Effector memory CD8-positive, alpha-beta T cell (primary cell): ENCODE measurements at regions not wholly inside any gene's neighbourhood (a gene's known extent, or its start where the extent isn't known, plus 50 kb on each side); places are given as distances from the start of the nearest gene placed in this dataset.

Source experiments
- ATAC-seq: fragments of 150-1000 bp; cut with Tn5 transposase; replicated peaks from 2 replicates; pipeline ENCODE4 v1.10.0; 2021; ENCODE audit warnings: mild to moderate bottlenecking, moderate library complexity
- DNase-seq, 3 experiments: peaks; one replicate each; pipeline ENCODE4 v3.0.0; 2021
- H3K27ac Mint-ChIP-seq, 2 donors: one replicate each; pipeline ENCODE4 v1.8.0; 2022; ENCODE audit warnings: mild to moderate bottlenecking in 2 of 2, mixed read lengths in 2 of 2, moderate library complexity in 2 of 2
- H3K27me3 Mint-ChIP-seq, 2 donors: one replicate each; pipeline ENCODE4 v1.8.0; 2022; ENCODE audit warnings: mixed read lengths in 2 of 2
- H3K36me3 Mint-ChIP-seq: one replicate; pipeline ENCODE4 v1.8.0; 2022; ENCODE audit warnings: mild to moderate bottlenecking, moderate library complexity, mixed read lengths; ENCODE audit not compliant: insufficient read depth
- H3K4me1 Mint-ChIP-seq, 2 donors: one replicate each; pipeline ENCODE4 v1.8.0; 2022; ENCODE audit warnings: low read depth in 2 of 2, mixed read lengths in 2 of 2
- H3K4me3 Mint-ChIP-seq, 2 donors: one replicate each; pipeline ENCODE4 v1.8.0; 2022; ENCODE audit warnings: mild to moderate bottlenecking in 2 of 2, mixed read lengths in 2 of 2, moderate library complexity in 2 of 2
- H3K9me3 Mint-ChIP-seq, 2 donors: one replicate each; pipeline ENCODE4 v1.8.0; 2022; ENCODE audit warnings: mixed read lengths in 2 of 2

GRCh38 chr1:80722611-80723010 lies 1078.1 kb upstream of the ADGRL2 start:
- H3K27me3 Mint-ChIP-seq: no peaks in the 10 kb centered on the region
- no peak for DNase-seq
- ATAC-seq: no peak
- no peaks in the 10 kb centered on the region for H3K4me1 Mint-ChIP-seq
- H3K4me3 Mint-ChIP-seq: no peak overlapping the region
- no peak overlapping the region for H3K27ac Mint-ChIP-seq
- no peaks in the 10 kb centered on the region for H3K36me3 Mint-ChIP-seq
- H3K9me3 Mint-ChIP-seq: peaks cover 6 to 26% of the 10 kb centered on the region in 2 donors

- peaks cover 4 to 6% of the 10 kb centered on the region in 2 donors for H3K9me3 Mint-ChIP-seq
- no peak overlapping the region for H3K4me3 Mint-ChIP-seq
- no peak overlapping the region for H3K27ac Mint-ChIP-seq
- no peaks in the 10 kb centered on the region for H3K36me3 Mint-ChIP-seq
- H3K27me3 Mint-ChIP-seq: no peaks in the 10 kb centered on the region
- no peak for ATAC-seq
- no peak for DNase-seq
- H3K4me1 Mint-ChIP-seq: no peaks in the 10 kb centered on the region
These were observed 1094.2 kb upstream of the ADGRL2 start for GRCh38 chr1:80706526-80706925.

- H3K27ac Mint-ChIP-seq: no peak overlapping the region
- DNase-seq: no peak
- no peak overlapping the region for H3K4me3 Mint-ChIP-seq
- H3K36me3 Mint-ChIP-seq: no peaks in the 10 kb centered on the region
- peaks cover 7 to 11% of the 10 kb centered on the region in 2 donors for H3K9me3 Mint-ChIP-seq
- H3K4me1 Mint-ChIP-seq: no peaks in the 10 kb centered on the region
- no peak for ATAC-seq
- H3K27me3 Mint-ChIP-seq: no peaks in the 10 kb centered on the region
These were observed 1122.3 kb upstream of the ADGRL2 start for GRCh38 chr1:80678438-80678837.

GRCh38 chr1:80675454-80675853 lies 1125.3 kb upstream of the ADGRL2 start:
- Mint-ChIP-seq H3K4me1 (no peaks in the 10 kb centered on the region), H3K27me3 (no peaks in the 10 kb centered on the region), H3K27ac (no peak overlapping the region), H3K9me3 (peaks cover 7% of the 10 kb centered on the region in 2 donors), H3K36me3 (no peaks in the 10 kb centered on the region), H3K4me3 (no peak overlapping the region)
- ATAC-seq (no peak), DNase-seq (no peak)

- Mint-ChIP-seq H3K4me3 (no peak overlapping the region), H3K27ac (no peak overlapping the region), H3K9me3 (peaks cover 7% of the 10 kb centered on the region in 2 donors), H3K4me1 (no peaks in the 10 kb centered on the region), H3K27me3 (no peaks in the 10 kb centered on the region), H3K36me3 (no peaks in the 10 kb centered on the region)
- DNase-seq (no peak), ATAC-seq (no peak)
These were observed 1126.7 kb upstream of the ADGRL2 start for GRCh38 chr1:80673935-80674597.

- H3K4me1 Mint-ChIP-seq: no peaks in the 10 kb centered on the region
- H3K36me3 Mint-ChIP-seq: no peaks in the 10 kb centered on the region
- H3K27ac Mint-ChIP-seq: no peak overlapping the region
- no peak overlapping the region for H3K4me3 Mint-ChIP-seq
- ATAC-seq (no peak), DNase-seq (no peak)
- H3K9me3 Mint-ChIP-seq: peaks cover 4 to 7% of the 10 kb centered on the region in 2 donors
- no peaks in the 10 kb centered on the region for H3K27me3 Mint-ChIP-seq
These were observed 1132.4 kb upstream of the ADGRL2 start for GRCh38 chr1:80668372-80668771.

- no peak for ATAC-seq
- DNase-seq: no peak
These were observed 1134.7 kb upstream of the ADGRL2 start for GRCh38 chr1:80666073-80666472.

GRCh38 chr1:80659161-80659560 lies 1141.6 kb upstream of the ADGRL2 start:
- DNase-seq: no peak
- Mint-ChIP-seq H3K9me3 (peaks cover 8 to 9% of the 10 kb centered on the region in 2 donors), H3K27ac (no peak overlapping the region), H3K27me3 (no peaks in the 10 kb centered on the region), H3K4me3 (no peak overlapping the region), H3K36me3 (no peaks in the 10 kb centered on the region), H3K4me1 (no peaks in the 10 kb centered on the region)
- ATAC-seq: no peak

More at GRCh38 chr1:80666073-80666472, 1134.7 kb upstream of the ADGRL2 start:
- H3K9me3 Mint-ChIP-seq: peaks cover 7% of the 10 kb centered on the region in 2 donors
- no peak overlapping the region for H3K4me3 Mint-ChIP-seq
- no peak overlapping the region for H3K27ac Mint-ChIP-seq
- H3K4me1 Mint-ChIP-seq: no peaks in the 10 kb centered on the region
- no peaks in the 10 kb centered on the region for H3K27me3 Mint-ChIP-seq
- no peaks in the 10 kb centered on the region for H3K36me3 Mint-ChIP-seq

GRCh38 chr1:80657707-80658106 lies 1143.0 kb upstream of the ADGRL2 start:
- H3K36me3 Mint-ChIP-seq: no peaks in the 10 kb centered on the region

GRCh38 chr1:80657044-80657643 lies 1143.6 kb upstream of the ADGRL2 start:
- Mint-ChIP-seq H3K9me3 (peaks cover 4 to 9% of the 10 kb centered on the region in 2 donors), H3K4me1 (no peaks in the 10 kb centered on the region), H3K27ac (no peak overlapping the region), H3K4me3 (no peak overlapping the region), H3K36me3 (no peaks in the 10 kb centered on the region), H3K27me3 (no peaks in the 10 kb centered on the region)
- DNase-seq: no peak
- no peak for ATAC-seq

More at GRCh38 chr1:80657707-80658106, 1143.0 kb upstream of the ADGRL2 start:
- H3K4me1 Mint-ChIP-seq: no peaks in the 10 kb centered on the region
- H3K27ac Mint-ChIP-seq: no peak overlapping the region
- peaks cover 6 to 9% of the 10 kb centered on the region in 2 donors for H3K9me3 Mint-ChIP-seq
- no peak overlapping the region for H3K4me3 Mint-ChIP-seq
- DNase-seq: no peak
- no peaks in the 10 kb centered on the region for H3K27me3 Mint-ChIP-seq
- no peak for ATAC-seq

- no peak for DNase-seq
- no peak for ATAC-seq
- no peaks in the 10 kb centered on the region for H3K27me3 Mint-ChIP-seq
- H3K36me3 Mint-ChIP-seq: no peaks in the 10 kb centered on the region
- H3K27ac Mint-ChIP-seq: no peak overlapping the region
- H3K9me3 Mint-ChIP-seq: peaks cover 4 to 10% of the 10 kb centered on the region in 2 donors
- H3K4me1 Mint-ChIP-seq: no peaks in the 10 kb centered on the region
- no peak overlapping the region for H3K4me3 Mint-ChIP-seq
These were observed 1144.1 kb upstream of the ADGRL2 start for GRCh38 chr1:80656641-80657040.

GRCh38 chr1:80656014-80656636 lies 1144.6 kb upstream of the ADGRL2 start:
- Mint-ChIP-seq H3K4me1 (no peaks in the 10 kb centered on the region), H3K9me3 (peaks cover 4 to 15% of the 10 kb centered on the region in 2 donors), H3K27me3 (no peaks in the 10 kb centered on the region), H3K4me3 (no peak overlapping the region), H3K36me3 (no peaks in the 10 kb centered on the region), H3K27ac (no peak overlapping the region)
- DNase-seq (no peak), ATAC-seq (no peak)

- H3K27me3 Mint-ChIP-seq: no peaks in the 10 kb centered on the region
- no peak overlapping the region for H3K27ac Mint-ChIP-seq
- H3K4me3 Mint-ChIP-seq: no peak overlapping the region
- H3K9me3 Mint-ChIP-seq: peaks cover 10 to 11% of the 10 kb centered on the region in 2 donors
- ATAC-seq: no peak
- no peaks in the 10 kb centered on the region for H3K36me3 Mint-ChIP-seq
- no peak for DNase-seq
- no peaks in the 10 kb centered on the region for H3K4me1 Mint-ChIP-seq
These were observed 1154.7 kb upstream of the ADGRL2 start for GRCh38 chr1:80646053-80646452.

GRCh38 chr1:80645621-80646020 lies 1155.1 kb upstream of the ADGRL2 start:
- Mint-ChIP-seq H3K36me3 (no peaks in the 10 kb centered on the region), H3K4me3 (no peak overlapping the region), H3K27ac (no peak overlapping the region), H3K4me1 (no peaks in the 10 kb centered on the region), H3K9me3 (peaks cover 9% of the 10 kb centered on the region in 2 donors), H3K27me3 (no peaks in the 10 kb centered on the region)
- ATAC-seq: no peak
- no peak for DNase-seq
